Endothelial cell of umbilical vein (primary cell): ENCODE measurements at regions not wholly inside any gene's neighbourhood (a gene's known extent, or its start where the extent isn't known, plus 50 kb on each side); places are given as distances from the start of the nearest gene placed in this dataset.

Experiments used
- BruUV-seq: library from RNA; stranded (reverse); fragments of 400-500 nt; replicated peaks from 2 replicates; lab custom pipeline; 2021; lab: Mats Ljungman, UMichigan
- CTCF ChIA-PET: fragments of 300-600, 350-600 bp; sonication (Branson Sonifier 250); formaldehyde crosslinking; loops from one replicate; lab custom pipeline; 2021; ENCODE audit warnings: antibody characterized with exemption, inconsistent platforms; lab: Charles Lee
- POLR2A ChIA-PET: fragments of 300-600, 350-600 bp; sonication (Branson Sonifier 250); formaldehyde crosslinking; loops from one replicate; lab custom pipeline; 2021; ENCODE audit warnings: antibody characterized with exemption, inconsistent platforms; lab: Charles Lee
- DNase-seq: peaks from one replicate; pipeline ENCODE4 v3.0.0-alpha.2; 2011; ENCODE audit warnings: low read depth, low spot score
- FAIRE-seq: peaks from 2 replicates; lab custom pipeline; 2011; peaks lifted over from hg19 to GRCh38; lab: Jason Lieb, UNC
- H2AFZ ChIP-seq: 2 replicates; pipeline ENCODE4 v1.6.0; 2012; ENCODE audit warnings: low read depth, low read length, control low read depth, inconsistent platforms
- H3K27ac ChIP-seq: 2 replicates; pipeline ENCODE4 v1.5.1; 2011; ENCODE audit warnings: low read depth, mild to moderate bottlenecking, control low read depth, low read length, moderate library complexity; ENCODE audit not compliant: insufficient read depth
- H3K27me3 ChIP-seq, 2 experiments: 2 replicates each; pipeline versions ENCODE4 v1.6.0 to v1.6.1; 2011; ENCODE audit warnings: low read length in 2 of 2, mixed read lengths in 1 of 2; ENCODE audit not compliant: control insufficient read depth in 2 of 2, insufficient read depth in 2 of 2
- H3K36me3 ChIP-seq, 2 experiments: 2 replicates in 1 of 2; 3 replicates in 1 of 2; pipeline ENCODE4 v1.5.1; 2011; ENCODE audit warnings: low read length in 2 of 2, mild to moderate bottlenecking in 1 of 2, moderate library complexity in 1 of 2; ENCODE audit not compliant: control insufficient read depth in 2 of 2, insufficient read depth in 2 of 2; ENCODE audit errors: extremely low read depth in 1 of 2
- H3K4me1 ChIP-seq: 3 replicates; pipeline ENCODE4 v1.5.1; 2011; ENCODE audit warnings: mild to moderate bottlenecking, low read length; ENCODE audit not compliant: control insufficient read depth, insufficient read depth; ENCODE audit errors: extremely low read depth
- H3K4me2 ChIP-seq: 2 replicates; pipeline ENCODE4 v1.6.1; 2011; ENCODE audit warnings: low read length, control low read depth, mixed read lengths; ENCODE audit not compliant: insufficient read depth
- H3K4me3 ChIP-seq, 3 experiments: fragments of 200-600 bp in 1 of 3; sonication (generic), shearing (Covaris generic) in 1 of 3; replicated peaks in 1 of 3; 2 replicates each; pipeline ENCODE4 v1.5.1; 2011 to 2016; ENCODE audit warnings: control low read depth in 3 of 3, low read length in 3 of 3, mild to moderate bottlenecking in 2 of 3, inconsistent platforms in 1 of 3, low read depth in 1 of 3, moderate library complexity in 1 of 3; ENCODE audit not compliant: insufficient read depth in 1 of 3
- H3K79me2 ChIP-seq: 2 replicates; pipeline ENCODE4 v1.6.0; 2012; ENCODE audit warnings: low read length, inconsistent platforms; ENCODE audit not compliant: control insufficient read depth, insufficient read depth
- H3K9ac ChIP-seq: replicated peaks from 2 replicates; pipeline ENCODE3; 2011; ENCODE audit warnings: low read length, control low read depth; ENCODE audit not compliant: insufficient read depth; ENCODE audit errors: extremely low read depth
- H3K9me1 ChIP-seq: replicated peaks from 3 replicates; pipeline ENCODE4 v1.6.0; 2011; ENCODE audit warnings: mild to moderate bottlenecking, low read length; ENCODE audit not compliant: control insufficient read depth, insufficient read depth; ENCODE audit errors: extremely low read depth
- H3K9me3 ChIP-seq: replicated peaks from 2 replicates; pipeline ENCODE4 v1.5.1; 2012; ENCODE audit warnings: low read length, inconsistent platforms; ENCODE audit not compliant: control insufficient read depth, insufficient read depth
- H4K20me1 ChIP-seq: replicated peaks from 2 replicates; pipeline ENCODE3; 2011; ENCODE audit warnings: mild to moderate bottlenecking, low read length; ENCODE audit not compliant: control insufficient read depth, insufficient read depth; ENCODE audit errors: extremely low read depth
- EZH2 ChIP-seq: IDR thresholded peaks from 2 replicates; pipeline ENCODE4 v1.6.1; 2012; ENCODE audit warnings: borderline replicate concordance, low read depth, mild to moderate bottlenecking, moderate library complexity, low read length, inconsistent platforms; ENCODE audit not compliant: severe bottlenecking
- FOS ChIP-seq: IDR thresholded peaks from 2 replicates; pipeline ENCODE4 v1.6.1; 2011; ENCODE audit warnings: mild to moderate bottlenecking, low read length, moderate library complexity, borderline replicate concordance; ENCODE audit not compliant: insufficient read depth
- JUN ChIP-seq: IDR thresholded peaks from 2 replicates; pipeline ENCODE4 v1.6.1; 2011; ENCODE audit warnings: borderline replicate concordance, low read depth; ENCODE audit not compliant: insufficient read length, insufficient read depth
- MYC ChIP-seq: IDR thresholded peaks from one replicate; pipeline ENCODE4 v1.6.1; 2011; ENCODE audit warnings: mild to moderate bottlenecking, low read depth, low read length
- POLR2A ChIP-seq: IDR thresholded peaks from 2 replicates; pipeline ENCODE4 v1.6.1; 2012; ENCODE audit warnings: low read depth, mild to moderate bottlenecking, control low read depth, low read length
- POLR2AphosphoS5 ChIP-seq: IDR thresholded peaks from 2 replicates; pipeline ENCODE4 v1.6.1; 2012; ENCODE audit warnings: low read depth, mild to moderate bottlenecking, control low read depth, low read length, moderate library complexity; ENCODE audit not compliant: insufficient read depth
- dilution Hi-C: fragments of 300-500 bp; cut with MboI; formaldehyde crosslinking; loops from one replicate; pipeline ENCODE4 v1.15.0; 2019; ENCODE audit warnings: low sequenced_read_pairs; ENCODE audit not compliant: extremely low pct_ligation_motif_present
- intact Hi-C: fragments of 100-400 bp; cut with micrococcal nuclease; formaldehyde crosslinking; loops from one replicate; pipeline ENCODE4 v1.10.0; 2022
- TF ChIP-seq, protein P1 (sequence below), 2 donors: IDR thresholded peaks; 1 replicate in 1 of 2; 2 replicates in 1 of 2; pipeline ENCODE4 v1.5.1; 2011; ENCODE audit warnings: low read length in 2 of 2, mild to moderate bottlenecking in 2 of 2, moderate library complexity in 2 of 2, control low read depth in 1 of 2, inconsistent platforms in 1 of 2, low read depth in 1 of 2; ENCODE audit not compliant: insufficient read depth in 1 of 2; ENCODE audit errors: extremely low read depth in 1 of 2

DNA sequence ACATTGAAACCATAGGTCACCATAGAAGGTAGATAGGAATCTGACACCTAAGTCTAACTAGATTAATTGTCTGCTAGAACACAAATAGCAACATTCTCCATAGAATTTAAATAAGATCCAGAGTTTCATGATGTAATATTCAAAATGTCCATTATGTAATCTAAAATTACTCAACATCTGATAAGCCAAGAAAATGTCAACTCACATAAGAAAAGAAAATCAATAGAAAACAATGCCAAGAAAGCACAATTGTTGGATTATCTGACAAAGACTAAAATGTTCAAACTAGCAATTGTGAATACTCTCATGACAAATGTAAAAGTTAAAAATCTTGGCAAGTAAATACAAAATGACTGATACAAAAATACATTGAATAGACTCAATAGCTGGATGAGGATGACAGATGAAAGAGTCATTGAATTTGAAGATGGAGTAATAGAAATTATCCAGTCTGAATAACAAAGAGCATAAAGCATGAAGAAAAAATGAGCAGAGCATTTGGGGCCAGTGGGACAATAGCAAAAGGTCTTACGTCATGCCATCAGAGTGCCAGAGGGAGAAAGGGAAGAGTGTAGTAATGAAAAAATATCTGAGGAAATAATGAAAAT is 358.6 kb downstream of the METTL4 start:
- no peaks in the 10 kb centered on the region for H3K27me3 ChIP-seq
- H3K4me2 ChIP-seq = no peak overlapping the region
- no peaks in the 10 kb centered on the region for H3K9me1 ChIP-seq
- H4K20me1 ChIP-seq = no peaks in the 10 kb centered on the region
- dilution Hi-C loops (no loop called here), intact Hi-C loops (no loop called here)
- no peak overlapping the region for H3K9ac ChIP-seq
- H3K27ac ChIP-seq = no peak overlapping the region
- no peak for DNase-seq
- no peak for FAIRE-seq
- no TSS peak for BruUV-seq
- H3K4me1 ChIP-seq = no peaks in the 10 kb centered on the region
- no peak overlapping the region for H3K4me3 ChIP-seq
- TF ChIP-seq EZH2 = no peak
- TF ChIP-seq POLR2AphosphoS5 = no peak
- no peak for TF ChIP-seq FOS
- no peak for TF ChIP-seq JUN
- TF ChIP-seq, protein P1, sequence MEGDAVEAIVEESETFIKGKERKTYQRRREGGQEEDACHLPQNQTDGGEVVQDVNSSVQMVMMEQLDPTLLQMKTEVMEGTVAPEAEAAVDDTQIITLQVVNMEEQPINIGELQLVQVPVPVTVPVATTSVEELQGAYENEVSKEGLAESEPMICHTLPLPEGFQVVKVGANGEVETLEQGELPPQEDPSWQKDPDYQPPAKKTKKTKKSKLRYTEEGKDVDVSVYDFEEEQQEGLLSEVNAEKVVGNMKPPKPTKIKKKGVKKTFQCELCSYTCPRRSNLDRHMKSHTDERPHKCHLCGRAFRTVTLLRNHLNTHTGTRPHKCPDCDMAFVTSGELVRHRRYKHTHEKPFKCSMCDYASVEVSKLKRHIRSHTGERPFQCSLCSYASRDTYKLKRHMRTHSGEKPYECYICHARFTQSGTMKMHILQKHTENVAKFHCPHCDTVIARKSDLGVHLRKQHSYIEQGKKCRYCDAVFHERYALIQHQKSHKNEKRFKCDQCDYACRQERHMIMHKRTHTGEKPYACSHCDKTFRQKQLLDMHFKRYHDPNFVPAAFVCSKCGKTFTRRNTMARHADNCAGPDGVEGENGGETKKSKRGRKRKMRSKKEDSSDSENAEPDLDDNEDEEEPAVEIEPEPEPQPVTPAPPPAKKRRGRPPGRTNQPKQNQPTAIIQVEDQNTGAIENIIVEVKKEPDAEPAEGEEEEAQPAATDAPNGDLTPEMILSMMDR (IDR thresholded peaks at IDR 0.05; ENCODE audit: extremely low read depth in 1 of 2, insufficient read depth in 1 of 2, low read depth in 1 of 2, low read length in 2 of 2) = no peak
- TF ChIP-seq MYC = no peak
- TF ChIP-seq POLR2A = no peak
- H2AFZ ChIP-seq = no peak overlapping the region
- POLR2A ChIA-PET = no interaction called here
- no peaks in the 10 kb centered on the region for H3K36me3 ChIP-seq
- no peaks in the 10 kb centered on the region for H3K79me2 ChIP-seq
- no peaks in the 10 kb centered on the region for H3K9me3 ChIP-seq
- CTCF ChIA-PET = no interaction called here
